ENCODE measurements at regions not wholly inside any gene's neighbourhood (a gene's known extent, or its start where the extent isn't known, plus 50 kb on each side); places are given as distances from the start of the nearest gene placed in this dataset.
"Not testable (repeated sequence)": the region's sequence is repeated elsewhere in the genome, so short reads cannot be mapped to it uniquely, and the experiment has no call there.

DNA sequence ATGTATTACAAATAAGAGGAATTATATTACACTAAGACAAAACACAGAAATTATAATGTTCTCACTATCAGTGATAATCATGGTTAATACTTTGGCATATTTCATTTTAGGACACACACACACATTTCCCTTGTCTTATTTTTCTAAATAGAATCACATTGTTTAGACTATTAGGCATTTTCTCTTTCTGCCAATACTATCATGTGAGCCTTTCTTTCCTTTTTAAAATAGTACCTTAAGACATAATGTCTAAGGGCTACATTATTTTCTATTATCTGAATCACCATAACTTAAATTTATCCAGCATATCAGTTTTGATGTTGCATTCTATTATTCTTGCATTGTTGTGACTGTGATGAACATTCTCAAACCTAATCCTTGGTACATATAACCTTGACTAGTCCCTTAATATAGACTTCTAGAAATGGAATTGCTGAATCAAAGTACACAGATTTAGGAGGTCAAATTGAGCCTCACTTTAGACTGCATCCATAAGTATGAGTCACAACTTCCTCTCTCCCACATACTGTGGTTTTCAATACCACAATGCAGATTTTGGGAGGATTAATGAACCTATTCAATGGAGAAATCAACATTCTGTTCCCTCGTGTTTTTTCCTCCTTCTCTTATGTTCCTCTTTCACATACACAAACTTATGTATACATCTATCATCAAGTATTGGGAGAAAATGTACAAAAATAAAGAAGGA lies 212.6 kb downstream of the MOXD1 start:
- Histone ChIP-seq H3K27me3 (no peaks in the 10 kb centered on the region), H3K4me3 (no peak overlapping the region), H3K4me1 (no peaks in the 10 kb centered on the region), H3K9me3 (no peaks in the 10 kb centered on the region), H3K27ac (no peak overlapping the region), H3K36me3 (no peaks in the 10 kb centered on the region)
- intact Hi-C loops (cut with DNase I), result no loop called here
- TF ChIP-seq POLR2A (IDR thresholded peaks at IDR 0.05) (no peak), POLR2AphosphoS5 (IDR thresholded peaks at IDR 0.05; ENCODE audit: insufficient read depth in 1 of 2, low read depth in 1 of 2) (no peak)
- TF ChIP-seq, protein P1, sequence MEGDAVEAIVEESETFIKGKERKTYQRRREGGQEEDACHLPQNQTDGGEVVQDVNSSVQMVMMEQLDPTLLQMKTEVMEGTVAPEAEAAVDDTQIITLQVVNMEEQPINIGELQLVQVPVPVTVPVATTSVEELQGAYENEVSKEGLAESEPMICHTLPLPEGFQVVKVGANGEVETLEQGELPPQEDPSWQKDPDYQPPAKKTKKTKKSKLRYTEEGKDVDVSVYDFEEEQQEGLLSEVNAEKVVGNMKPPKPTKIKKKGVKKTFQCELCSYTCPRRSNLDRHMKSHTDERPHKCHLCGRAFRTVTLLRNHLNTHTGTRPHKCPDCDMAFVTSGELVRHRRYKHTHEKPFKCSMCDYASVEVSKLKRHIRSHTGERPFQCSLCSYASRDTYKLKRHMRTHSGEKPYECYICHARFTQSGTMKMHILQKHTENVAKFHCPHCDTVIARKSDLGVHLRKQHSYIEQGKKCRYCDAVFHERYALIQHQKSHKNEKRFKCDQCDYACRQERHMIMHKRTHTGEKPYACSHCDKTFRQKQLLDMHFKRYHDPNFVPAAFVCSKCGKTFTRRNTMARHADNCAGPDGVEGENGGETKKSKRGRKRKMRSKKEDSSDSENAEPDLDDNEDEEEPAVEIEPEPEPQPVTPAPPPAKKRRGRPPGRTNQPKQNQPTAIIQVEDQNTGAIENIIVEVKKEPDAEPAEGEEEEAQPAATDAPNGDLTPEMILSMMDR (IDR thresholded peaks at IDR 0.05), result no peak
- DNase-seq (ENCODE audit: extremely low spot score in 2 of 2), result no peak

DNA sequence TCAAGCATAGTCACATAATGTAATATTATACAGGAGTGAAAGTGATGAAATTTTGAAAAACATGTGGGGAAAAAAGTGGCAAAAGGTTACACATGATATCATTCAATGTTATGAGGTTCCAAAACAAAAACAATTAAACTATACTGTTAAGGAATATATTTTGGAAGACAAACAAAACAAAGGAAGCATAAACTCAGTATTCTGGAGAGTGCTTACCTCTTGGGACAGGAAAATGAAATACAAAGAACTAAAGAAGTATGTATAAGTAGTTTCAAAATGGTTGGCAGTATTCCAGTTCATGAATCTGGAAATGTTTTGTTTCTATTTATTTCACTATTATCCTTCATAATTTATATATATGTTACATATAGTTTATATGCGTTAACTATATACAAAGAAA lies 213.5 kb downstream of the MOXD1 start:
- TF ChIP-seq POLR2AphosphoS5 (IDR thresholded peaks at IDR 0.05; ENCODE audit: insufficient read depth in 1 of 2, low read depth in 1 of 2), result no peak
- TF ChIP-seq POLR2A (IDR thresholded peaks at IDR 0.05), result no peak
- TF ChIP-seq, protein P1 (IDR thresholded peaks at IDR 0.05), result no peak
- H3K27me3 ChIP-seq, result no peaks in the 10 kb centered on the region
- no peaks in the 10 kb centered on the region for H3K4me1 ChIP-seq
- H3K4me3 ChIP-seq, result no peak overlapping the region
- no peak for DNase-seq (ENCODE audit: extremely low spot score in 2 of 2)
- H3K36me3 ChIP-seq, result no peaks in the 10 kb centered on the region
- H3K27ac ChIP-seq, result no peak overlapping the region
- H3K9me3 ChIP-seq, result no peaks in the 10 kb centered on the region
- intact Hi-C loops (cut with DNase I), result no loop called here

DNA sequence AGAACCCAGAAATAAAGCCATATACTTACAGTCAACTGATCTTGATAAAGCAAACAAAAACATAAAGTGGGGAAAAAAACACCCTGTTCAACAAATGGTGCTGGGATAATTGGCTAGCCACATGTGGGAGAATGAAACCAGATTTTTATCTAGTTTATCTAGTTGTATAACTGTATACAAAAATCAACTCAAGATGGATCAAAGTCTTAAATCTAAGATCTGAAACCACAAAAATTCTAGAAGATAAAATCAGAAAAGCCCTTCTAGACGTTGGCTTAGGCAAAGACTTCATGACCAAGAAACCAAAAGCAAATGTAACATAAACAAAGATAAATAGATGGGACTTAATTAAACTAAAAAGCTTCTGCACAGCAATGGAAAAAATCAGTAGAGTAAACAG lies 216.3 kb downstream of the MOXD1 start:
- H3K4me1 ChIP-seq; intact Hi-C loops (cut with DNase I); DNase-seq (ENCODE audit: extremely low spot score in 2 of 2); H3K27ac ChIP-seq; H3K27me3 ChIP-seq; H3K9me3 ChIP-seq; H3K36me3 ChIP-seq; H3K4me3 ChIP-seq: not testable (repeated sequence)

DNA sequence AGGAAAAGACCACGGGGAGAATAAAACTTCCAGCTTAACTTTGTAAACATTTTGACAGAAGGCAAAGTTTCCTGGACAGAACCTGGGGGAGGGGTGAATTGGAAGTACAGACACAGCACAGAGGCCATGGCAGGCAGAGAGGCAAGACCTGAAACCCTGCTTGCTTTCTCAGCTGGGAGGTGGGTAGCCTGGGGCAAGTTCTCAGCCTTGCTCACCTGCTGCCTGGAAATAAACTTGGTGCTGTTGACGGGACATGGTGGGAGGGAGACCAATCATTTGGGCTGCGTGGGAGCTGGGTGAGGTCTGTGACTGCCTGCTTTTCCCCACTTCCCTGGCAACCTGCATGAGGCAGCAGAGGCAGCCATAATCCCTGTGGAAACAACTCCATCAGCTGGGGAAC lies 221.3 kb downstream of the MOXD1 start:
- Histone ChIP-seq H3K4me1 (no peaks in the 10 kb centered on the region), H3K27ac (no peak overlapping the region), H3K36me3 (no peaks in the 10 kb centered on the region), H3K27me3 (no peaks in the 10 kb centered on the region), H3K4me3 (no peak overlapping the region), H3K9me3 (no peaks in the 10 kb centered on the region)
- no peak for DNase-seq (ENCODE audit: extremely low spot score in 2 of 2)
- TF ChIP-seq POLR2A (IDR thresholded peaks at IDR 0.05), result no peak
- no peak for TF ChIP-seq POLR2AphosphoS5 (IDR thresholded peaks at IDR 0.05; ENCODE audit: insufficient read depth in 1 of 2, low read depth in 1 of 2)
- TF ChIP-seq, protein P1 (IDR thresholded peaks at IDR 0.05), result no peak
- intact Hi-C loops (cut with DNase I), result no loop called here

DNA sequence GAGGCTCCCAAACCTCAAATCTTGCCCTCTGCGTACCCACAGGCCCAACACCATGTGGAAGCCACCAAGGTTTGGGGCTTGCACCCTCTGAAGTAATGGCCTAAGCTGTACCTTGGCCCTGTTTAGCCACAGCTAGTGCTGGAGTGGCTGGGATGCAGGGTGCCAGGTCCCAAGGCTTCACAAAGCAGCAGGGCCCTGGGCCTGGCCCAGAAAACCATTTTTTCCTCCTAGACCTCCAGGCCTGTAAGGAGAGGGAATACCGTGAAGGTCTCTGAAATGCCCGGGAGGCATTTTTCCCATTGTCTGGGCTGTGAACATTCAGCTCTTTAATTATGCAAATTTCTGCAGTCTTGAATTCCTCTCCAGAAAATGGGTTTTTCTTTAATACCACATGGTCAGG lies 223.7 kb upstream of the CCN2 start:
- H3K36me3 ChIP-seq, result no peaks in the 10 kb centered on the region
- intact Hi-C loops (cut with DNase I), result no loop called here
- TF ChIP-seq, protein P1 (IDR thresholded peaks at IDR 0.05), result no peak
- no peak for TF ChIP-seq POLR2AphosphoS5 (IDR thresholded peaks at IDR 0.05; ENCODE audit: insufficient read depth in 1 of 2, low read depth in 1 of 2)
- no peak for TF ChIP-seq POLR2A (IDR thresholded peaks at IDR 0.05)
- no peaks in the 10 kb centered on the region for H3K4me1 ChIP-seq
- H3K4me3 ChIP-seq, result no peak overlapping the region
- no peaks in the 10 kb centered on the region for H3K27me3 ChIP-seq
- no peaks in the 10 kb centered on the region for H3K9me3 ChIP-seq
- no peak for DNase-seq (ENCODE audit: extremely low spot score in 2 of 2)
- H3K27ac ChIP-seq, result no peak overlapping the region

Measured in vagina (tissue), 2 donors.